ENCODE measurements at regions not wholly inside any gene's neighbourhood (a gene's known extent, or its start where the extent isn't known, plus 50 kb on each side); places are given as distances from the start of the nearest gene placed in this dataset.
"Not testable (repeated sequence)": the region's sequence is repeated elsewhere in the genome, so short reads cannot be mapped to it uniquely, and the experiment has no call there.

DNA sequence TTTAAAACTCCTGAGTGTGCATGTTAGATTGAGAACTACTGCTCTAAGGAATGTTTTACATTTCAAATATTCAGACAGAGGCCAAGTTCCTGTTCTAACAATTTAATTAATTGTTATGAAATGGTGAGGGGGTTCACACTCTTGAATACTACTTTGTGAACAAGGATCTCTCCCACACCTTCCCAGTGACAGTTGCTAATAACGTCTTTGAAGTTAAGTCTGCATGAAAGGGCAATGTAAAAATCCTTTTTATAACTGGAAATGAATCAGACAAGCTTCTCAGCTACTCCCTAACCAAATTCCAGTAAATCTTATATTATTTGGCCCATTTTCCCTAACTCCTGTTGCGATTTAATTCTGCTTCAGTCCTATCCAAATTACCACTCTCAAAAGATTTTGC lies 828.5 kb upstream of the ADAMTS5 start:
- Histone ChIP-seq H3K9me3 (ENCODE audit: control insufficient read depth in 3 of 3, low read length in 3 of 3) (no peaks in the 10 kb centered on the region), H3K27ac (ENCODE audit: low read depth, low read length) (no peak overlapping the region)

GRCh38 chr21:27793901-27794300 lies 827.0 kb upstream of the ADAMTS5 start:
- H3K27ac ChIP-seq (ENCODE audit: low read depth, low read length): no peak overlapping the region
- H3K27me3 ChIP-seq (ENCODE audit: control insufficient read depth in 3 of 3, insufficient read depth in 3 of 3, low read length in 3 of 3): no peaks in the 10 kb centered on the region
- H3K9ac ChIP-seq (ENCODE audit: low read depth in 1 of 3, low read length in 3 of 3): no peak overlapping the region
- H3K9me3 ChIP-seq (ENCODE audit: control insufficient read depth in 3 of 3, low read length in 3 of 3): no peaks in the 10 kb centered on the region
- no peaks in the 10 kb centered on the region for H3K4me1 ChIP-seq (ENCODE audit: control insufficient read depth in 3 of 3, insufficient read depth in 3 of 3, low read length in 3 of 3)
- no peaks in the 10 kb centered on the region for H3K36me3 ChIP-seq (ENCODE audit: control insufficient read depth in 3 of 3, insufficient read depth in 3 of 3, low read length in 3 of 3)
- H3K4me3 ChIP-seq (ENCODE audit: low read length in 3 of 3): no peak overlapping the region

More for the DNA sequence above, 828.5 kb upstream of the ADAMTS5 start:
- H3K4me1 ChIP-seq (ENCODE audit: control insufficient read depth in 3 of 3, insufficient read depth in 3 of 3, low read length in 3 of 3): no peaks in the 10 kb centered on the region
- no peaks in the 10 kb centered on the region for H3K27me3 ChIP-seq (ENCODE audit: control insufficient read depth in 3 of 3, insufficient read depth in 3 of 3, low read length in 3 of 3)
- H3K9ac ChIP-seq (ENCODE audit: low read depth in 1 of 3, low read length in 3 of 3): no peak overlapping the region
- H3K4me3 ChIP-seq (ENCODE audit: low read length in 3 of 3): no peak overlapping the region
- no peaks in the 10 kb centered on the region for H3K36me3 ChIP-seq (ENCODE audit: control insufficient read depth in 3 of 3, insufficient read depth in 3 of 3, low read length in 3 of 3)

DNA sequence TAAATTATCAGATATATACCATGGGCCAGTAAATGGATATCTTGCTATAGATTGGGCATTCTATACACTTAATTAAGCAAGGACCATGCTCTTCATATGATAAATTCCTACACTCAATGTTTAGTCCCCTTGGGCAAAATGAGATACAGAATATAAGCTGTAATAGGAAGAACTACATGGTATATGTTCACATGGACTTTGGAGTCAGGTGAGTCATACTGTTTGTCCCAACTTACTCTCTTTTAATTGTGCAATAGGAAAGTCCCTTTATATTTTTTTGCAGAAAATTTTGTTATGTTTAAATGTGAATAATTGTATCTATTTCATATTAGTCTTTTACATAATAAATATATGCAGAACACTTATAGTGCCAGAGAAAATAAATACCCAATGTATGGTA lies 820.2 kb upstream of the ADAMTS5 start:
- Histone ChIP-seq H3K4me3 (ENCODE audit: low read length in 3 of 3) (no peak overlapping the region), H3K36me3 (ENCODE audit: control insufficient read depth in 3 of 3, insufficient read depth in 3 of 3, low read length in 3 of 3) (no peaks in the 10 kb centered on the region), H3K9me3 (ENCODE audit: control insufficient read depth in 3 of 3, low read length in 3 of 3) (no peaks in the 10 kb centered on the region), H3K4me1 (ENCODE audit: control insufficient read depth in 3 of 3, insufficient read depth in 3 of 3, low read length in 3 of 3) (no peaks in the 10 kb centered on the region), H3K9ac (ENCODE audit: low read depth in 1 of 3, low read length in 3 of 3) (no peak overlapping the region), H3K27ac (ENCODE audit: low read depth, low read length) (no peak overlapping the region), H3K27me3 (ENCODE audit: control insufficient read depth in 3 of 3, insufficient read depth in 3 of 3, low read length in 3 of 3) (no peaks in the 10 kb centered on the region)

GRCh38 chr21:27779606-27780005 lies 812.7 kb upstream of the ADAMTS5 start:
- Histone ChIP-seq H3K4me1 (ENCODE audit: control insufficient read depth in 3 of 3, insufficient read depth in 3 of 3, low read length in 3 of 3) (no peaks in the 10 kb centered on the region), H3K9ac (ENCODE audit: low read depth in 1 of 3, low read length in 3 of 3) (no peak overlapping the region), H3K36me3 (ENCODE audit: control insufficient read depth in 3 of 3, insufficient read depth in 3 of 3, low read length in 3 of 3) (no peaks in the 10 kb centered on the region), H3K27me3 (ENCODE audit: control insufficient read depth in 3 of 3, insufficient read depth in 3 of 3, low read length in 3 of 3) (no peaks in the 10 kb centered on the region), H3K9me3 (ENCODE audit: control insufficient read depth in 3 of 3, low read length in 3 of 3) (no peaks in the 10 kb centered on the region), H3K27ac (ENCODE audit: low read depth, low read length) (no peak overlapping the region), H3K4me3 (ENCODE audit: low read length in 3 of 3) (no peak overlapping the region)

- no peak overlapping the region for H3K27ac ChIP-seq (ENCODE audit: low read depth, low read length)
- no peak overlapping the region for H3K9ac ChIP-seq (ENCODE audit: low read depth in 1 of 3, low read length in 3 of 3)
- H3K4me3 ChIP-seq (ENCODE audit: low read length in 3 of 3): no peak overlapping the region
- peaks cover 0 to 5% (median 3%) of the 10 kb centered on the region in 3 donors for H3K4me1 ChIP-seq (ENCODE audit: control insufficient read depth in 3 of 3, insufficient read depth in 3 of 3, low read length in 3 of 3)
- no peaks in the 10 kb centered on the region for H3K9me3 ChIP-seq (ENCODE audit: control insufficient read depth in 3 of 3, low read length in 3 of 3)
- no peaks in the 10 kb centered on the region for H3K36me3 ChIP-seq (ENCODE audit: control insufficient read depth in 3 of 3, insufficient read depth in 3 of 3, low read length in 3 of 3)
- H3K27me3 ChIP-seq (ENCODE audit: control insufficient read depth in 3 of 3, insufficient read depth in 3 of 3, low read length in 3 of 3): no peaks in the 10 kb centered on the region
Measured at GRCh38 chr21:27776925-27777553, 810.2 kb upstream of the ADAMTS5 start.

GRCh38 chr21:27772816-27773215 lies 805.9 kb upstream of the ADAMTS5 start:
- peaks cover 0 to 5% (median 3%) of the 10 kb centered on the region in 3 donors for H3K4me1 ChIP-seq (ENCODE audit: control insufficient read depth in 3 of 3, insufficient read depth in 3 of 3, low read length in 3 of 3)
- H3K9me3 ChIP-seq (ENCODE audit: control insufficient read depth in 3 of 3, low read length in 3 of 3): no peaks in the 10 kb centered on the region
- H3K4me3 ChIP-seq (ENCODE audit: low read length in 3 of 3): no peak overlapping the region
- no peaks in the 10 kb centered on the region for H3K36me3 ChIP-seq (ENCODE audit: control insufficient read depth in 3 of 3, insufficient read depth in 3 of 3, low read length in 3 of 3)
- no peak overlapping the region for H3K27ac ChIP-seq (ENCODE audit: low read depth, low read length)
- no peaks in the 10 kb centered on the region for H3K27me3 ChIP-seq (ENCODE audit: control insufficient read depth in 3 of 3, insufficient read depth in 3 of 3, low read length in 3 of 3)
- no peak overlapping the region for H3K9ac ChIP-seq (ENCODE audit: low read depth in 1 of 3, low read length in 3 of 3)

GRCh38 chr21:27771938-27772483 lies 805.1 kb upstream of the ADAMTS5 start:
- Histone ChIP-seq H3K27me3 (ENCODE audit: control insufficient read depth in 3 of 3, insufficient read depth in 3 of 3, low read length in 3 of 3) (no peaks in the 10 kb centered on the region), H3K4me3 (ENCODE audit: low read length in 3 of 3) (no peak overlapping the region), H3K9me3 (ENCODE audit: control insufficient read depth in 3 of 3, low read length in 3 of 3) (no peaks in the 10 kb centered on the region), H3K36me3 (ENCODE audit: control insufficient read depth in 3 of 3, insufficient read depth in 3 of 3, low read length in 3 of 3) (no peaks in the 10 kb centered on the region), H3K27ac (ENCODE audit: low read depth, low read length) (no peak overlapping the region), H3K4me1 (ENCODE audit: control insufficient read depth in 3 of 3, insufficient read depth in 3 of 3, low read length in 3 of 3) (peaks cover 0 to 5% (median 3%) of the 10 kb centered on the region in 3 donors), H3K9ac (ENCODE audit: low read depth in 1 of 3, low read length in 3 of 3) (no peak overlapping the region)

GRCh38 chr21:27769763-27770162 lies 802.9 kb upstream of the ADAMTS5 start:
- H3K27ac ChIP-seq (ENCODE audit: low read depth, low read length): no peak overlapping the region
- peaks cover 0 to 5% (median 3%) of the 10 kb centered on the region in 3 donors for H3K4me1 ChIP-seq (ENCODE audit: control insufficient read depth in 3 of 3, insufficient read depth in 3 of 3, low read length in 3 of 3)
- no peak overlapping the region for H3K9ac ChIP-seq (ENCODE audit: low read depth in 1 of 3, low read length in 3 of 3)
- H3K9me3 ChIP-seq (ENCODE audit: control insufficient read depth in 3 of 3, low read length in 3 of 3): no peaks in the 10 kb centered on the region
- no peaks in the 10 kb centered on the region for H3K36me3 ChIP-seq (ENCODE audit: control insufficient read depth in 3 of 3, insufficient read depth in 3 of 3, low read length in 3 of 3)
- H3K27me3 ChIP-seq (ENCODE audit: control insufficient read depth in 3 of 3, insufficient read depth in 3 of 3, low read length in 3 of 3): no peaks in the 10 kb centered on the region
- no peak overlapping the region for H3K4me3 ChIP-seq (ENCODE audit: low read length in 3 of 3)

- H3K27me3 ChIP-seq (ENCODE audit: control insufficient read depth in 3 of 3, insufficient read depth in 3 of 3, low read length in 3 of 3); H3K4me3 ChIP-seq (ENCODE audit: low read length in 3 of 3); H3K4me1 ChIP-seq (ENCODE audit: control insufficient read depth in 3 of 3, insufficient read depth in 3 of 3, low read length in 3 of 3); H3K9ac ChIP-seq (ENCODE audit: low read depth in 1 of 3, low read length in 3 of 3); H3K27ac ChIP-seq (ENCODE audit: low read depth, low read length); H3K36me3 ChIP-seq (ENCODE audit: control insufficient read depth in 3 of 3, insufficient read depth in 3 of 3, low read length in 3 of 3); H3K9me3 ChIP-seq (ENCODE audit: control insufficient read depth in 3 of 3, low read length in 3 of 3): not testable (repeated sequence)
Measured at GRCh38 chr21:27768046-27768637, 801.3 kb upstream of the ADAMTS5 start.

DNA sequence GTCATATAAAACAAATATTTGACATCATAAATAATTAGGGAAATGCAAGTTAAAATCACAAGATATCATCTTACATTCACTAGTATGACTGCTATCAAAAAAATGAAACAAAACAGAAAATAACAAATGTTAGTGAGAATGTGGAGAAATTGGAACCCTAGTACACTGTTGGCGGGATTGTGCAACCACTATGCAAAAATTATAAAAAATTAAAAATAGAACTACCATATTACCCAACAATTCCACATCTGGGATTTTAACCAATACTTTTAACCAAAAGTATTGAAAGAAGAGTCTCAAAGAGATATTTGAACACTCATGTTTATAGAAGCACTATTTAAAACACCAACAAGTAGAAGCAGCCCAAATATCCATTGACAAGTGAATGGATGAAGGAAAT lies 797.2 kb upstream of the ADAMTS5 start:
- Histone ChIP-seq H3K27me3 (ENCODE audit: control insufficient read depth in 3 of 3, insufficient read depth in 3 of 3, low read length in 3 of 3) (no peaks in the 10 kb centered on the region), H3K4me1 (ENCODE audit: control insufficient read depth in 3 of 3, insufficient read depth in 3 of 3, low read length in 3 of 3) (no peaks in the 10 kb centered on the region), H3K9ac (ENCODE audit: low read depth in 1 of 3, low read length in 3 of 3) (no peak overlapping the region), H3K36me3 (ENCODE audit: control insufficient read depth in 3 of 3, insufficient read depth in 3 of 3, low read length in 3 of 3) (no peaks in the 10 kb centered on the region), H3K9me3 (ENCODE audit: control insufficient read depth in 3 of 3, low read length in 3 of 3) (no peaks in the 10 kb centered on the region), H3K4me3 (ENCODE audit: low read length in 3 of 3) (no peak overlapping the region), H3K27ac (ENCODE audit: low read depth, low read length) (no peak overlapping the region)

Measured in skeletal muscle tissue (tissue), 3 donors.